GM12892 (cell line): ENCODE measurements at regions not wholly inside any gene's neighbourhood (a gene's known extent, or its start where the extent isn't known, plus 50 kb on each side); places are given as distances from the start of the nearest gene placed in this dataset.

Source experiments
- POLR2A ChIP-seq: IDR thresholded peaks from 2 replicates; pipeline ENCODE4 v1.6.1; 2011; ENCODE audit warnings: low read depth, low read length, control low read depth
- POLR2AphosphoS5 ChIP-seq: IDR thresholded peaks from 2 replicates; pipeline ENCODE4 v1.6.1; 2011; ENCODE audit warnings: low read depth, low read length, control low read depth
- TAF1 ChIP-seq: IDR thresholded peaks from 2 replicates; pipeline ENCODE4 v1.6.1; 2011; ENCODE audit warnings: low read depth, mild to moderate bottlenecking, control low read depth, low read length, borderline replicate concordance

DNA sequence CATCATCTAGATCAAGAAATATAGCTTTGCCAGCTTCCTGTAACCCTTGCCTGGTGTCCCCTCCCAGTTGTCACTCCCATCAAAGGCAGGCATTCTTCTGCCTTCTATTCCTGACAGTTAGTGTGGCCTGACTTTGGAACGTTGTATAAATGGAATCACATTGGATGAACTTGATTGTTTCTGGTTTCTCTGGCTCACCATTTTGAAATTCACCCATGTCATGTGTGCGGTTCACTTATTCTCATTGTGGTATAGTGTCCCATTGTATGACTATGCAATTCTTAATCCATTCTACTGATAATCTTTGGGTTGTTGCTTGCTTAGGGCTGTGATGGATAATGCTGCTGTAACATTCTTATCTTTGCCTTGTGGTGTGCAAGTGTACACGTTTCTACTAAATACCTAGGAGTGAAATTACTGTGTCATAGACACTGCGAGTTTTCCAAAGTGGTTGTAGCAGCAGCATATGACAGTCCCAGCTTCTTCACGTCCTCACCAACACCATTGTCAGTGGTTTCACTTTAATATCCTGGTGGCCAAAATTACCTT, 73.2 kb downstream of the VEGFA start:
- no peak for TF ChIP-seq POLR2A
- no peak for TF ChIP-seq TAF1
- no peak for TF ChIP-seq POLR2AphosphoS5
